Sigmoid colon (tissue), 4 donors: ENCODE measurements at regions not wholly inside any gene's neighbourhood (a gene's known extent, or its start where the extent isn't known, plus 50 kb on each side); places are given as distances from the start of the nearest gene placed in this dataset.

Source experiments
- POLR2A ChIP-seq, 2 donors: fragments of 450-650 bp; IDR thresholded peaks; one replicate each; pipeline ENCODE4 v1.6.1; 2016; ENCODE audit warnings: antibody characterized with exemption in 2 of 2, mild to moderate bottlenecking in 2 of 2, moderate library complexity in 2 of 2
- POLR2AphosphoS5 ChIP-seq, 4 donors: sonication (generic); formaldehyde crosslinking; IDR thresholded peaks; one replicate each; pipeline ENCODE4 v1.6.1; 2017; ENCODE audit warnings: antibody characterized with exemption in 4 of 4
- TF ChIP-seq, protein P1 (sequence below), 4 experiments: fragments of 450-650 bp in 3 of 4; fragments of 200-600 bp in 1 of 4; IDR thresholded peaks; one replicate each; pipeline ENCODE4 v1.5.1; 2016 to 2019; ENCODE audit warnings: antibody characterized with exemption in 4 of 4, mild to moderate bottlenecking in 3 of 4, moderate library complexity in 2 of 4

DNA sequence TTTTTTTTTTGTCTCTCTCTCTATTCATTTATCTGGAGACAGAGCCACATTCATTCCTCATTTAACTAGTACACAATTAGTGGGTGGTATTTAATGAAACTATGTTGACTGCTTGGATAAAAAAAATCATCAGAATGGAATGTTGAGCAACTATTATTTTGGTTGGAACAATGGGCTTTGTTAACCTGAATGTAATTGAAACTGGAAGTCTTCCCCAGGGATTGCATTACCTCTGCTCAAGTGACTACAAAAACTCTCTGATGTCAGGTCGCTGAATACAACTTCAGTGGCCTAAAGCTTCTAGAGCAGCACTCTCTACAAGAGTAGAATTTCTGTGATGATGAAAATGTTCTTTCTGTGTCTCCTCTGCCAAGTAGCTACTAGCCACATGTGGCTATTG is 295.8 kb downstream of the DEPDC1B start:
- TF ChIP-seq, protein P1, sequence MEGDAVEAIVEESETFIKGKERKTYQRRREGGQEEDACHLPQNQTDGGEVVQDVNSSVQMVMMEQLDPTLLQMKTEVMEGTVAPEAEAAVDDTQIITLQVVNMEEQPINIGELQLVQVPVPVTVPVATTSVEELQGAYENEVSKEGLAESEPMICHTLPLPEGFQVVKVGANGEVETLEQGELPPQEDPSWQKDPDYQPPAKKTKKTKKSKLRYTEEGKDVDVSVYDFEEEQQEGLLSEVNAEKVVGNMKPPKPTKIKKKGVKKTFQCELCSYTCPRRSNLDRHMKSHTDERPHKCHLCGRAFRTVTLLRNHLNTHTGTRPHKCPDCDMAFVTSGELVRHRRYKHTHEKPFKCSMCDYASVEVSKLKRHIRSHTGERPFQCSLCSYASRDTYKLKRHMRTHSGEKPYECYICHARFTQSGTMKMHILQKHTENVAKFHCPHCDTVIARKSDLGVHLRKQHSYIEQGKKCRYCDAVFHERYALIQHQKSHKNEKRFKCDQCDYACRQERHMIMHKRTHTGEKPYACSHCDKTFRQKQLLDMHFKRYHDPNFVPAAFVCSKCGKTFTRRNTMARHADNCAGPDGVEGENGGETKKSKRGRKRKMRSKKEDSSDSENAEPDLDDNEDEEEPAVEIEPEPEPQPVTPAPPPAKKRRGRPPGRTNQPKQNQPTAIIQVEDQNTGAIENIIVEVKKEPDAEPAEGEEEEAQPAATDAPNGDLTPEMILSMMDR (IDR thresholded peaks at IDR 0.05), result no peak
- TF ChIP-seq POLR2A (IDR thresholded peaks at IDR 0.05) (no peak), POLR2AphosphoS5 (IDR thresholded peaks at IDR 0.05) (no peak)
